ENCODE measurements at regions not wholly inside any gene's neighbourhood (a gene's known extent, or its start where the extent isn't known, plus 50 kb on each side); places are given as distances from the start of the nearest gene placed in this dataset.
A peak's percentile ranks its signal among the peaks of the same experiment; 100 is the strongest.
"Not testable (repeated sequence)": the region's sequence is repeated elsewhere in the genome, so short reads cannot be mapped to it uniquely, and the experiment has no call there.

DNA sequence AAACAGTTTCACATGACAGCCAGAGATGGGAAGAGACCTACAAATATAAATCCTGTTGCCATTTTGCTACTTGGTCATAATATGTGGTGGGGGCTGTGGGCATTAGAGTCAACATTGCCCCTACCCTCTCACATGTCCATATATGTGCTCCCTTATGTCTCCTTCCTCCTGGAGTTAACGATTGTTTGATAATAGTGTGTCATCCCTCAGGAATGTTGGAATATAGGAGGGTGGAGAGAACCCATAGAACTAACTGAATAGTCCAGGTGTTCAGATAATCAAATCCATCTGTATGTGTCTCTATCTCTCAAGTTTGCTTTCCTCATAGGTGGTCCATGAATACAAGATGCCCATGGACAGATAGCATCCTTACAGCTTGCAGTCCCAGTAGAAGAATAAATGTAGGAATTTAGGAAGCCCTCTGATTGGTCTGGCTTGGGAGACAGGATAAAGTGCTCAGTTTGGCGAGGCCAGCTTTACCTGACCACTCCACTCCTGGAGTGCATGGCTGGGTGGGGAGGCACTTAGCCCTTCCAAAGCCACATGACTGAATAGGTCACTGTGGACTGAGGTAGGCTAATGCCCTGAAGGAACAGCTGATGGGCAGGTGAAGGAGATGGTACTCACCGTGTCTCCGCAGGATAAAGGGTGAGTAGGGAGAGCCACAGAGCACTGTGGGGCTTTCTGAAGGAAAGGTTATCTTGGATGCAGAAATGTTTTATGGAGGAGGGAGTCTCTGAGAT, 166.9 kb downstream of the CDCA7 start:
- Mint-ChIP-seq H3K27me3 (ENCODE audit: unreplicated experiment) (no peaks in the 10 kb centered on the region), H3K9me3 (ENCODE audit: unreplicated experiment) (no peaks in the 10 kb centered on the region), H3K4me3 (ENCODE audit: unreplicated experiment) (no peak overlapping the region), H3K4me1 (ENCODE audit: unreplicated experiment) (no peaks in the 10 kb centered on the region), H3K36me3 (ENCODE audit: low read depth, unreplicated experiment) (no peaks in the 10 kb centered on the region), H3K27ac (ENCODE audit: unreplicated experiment) (no peak overlapping the region)
- TF ChIP-seq, protein P1, sequence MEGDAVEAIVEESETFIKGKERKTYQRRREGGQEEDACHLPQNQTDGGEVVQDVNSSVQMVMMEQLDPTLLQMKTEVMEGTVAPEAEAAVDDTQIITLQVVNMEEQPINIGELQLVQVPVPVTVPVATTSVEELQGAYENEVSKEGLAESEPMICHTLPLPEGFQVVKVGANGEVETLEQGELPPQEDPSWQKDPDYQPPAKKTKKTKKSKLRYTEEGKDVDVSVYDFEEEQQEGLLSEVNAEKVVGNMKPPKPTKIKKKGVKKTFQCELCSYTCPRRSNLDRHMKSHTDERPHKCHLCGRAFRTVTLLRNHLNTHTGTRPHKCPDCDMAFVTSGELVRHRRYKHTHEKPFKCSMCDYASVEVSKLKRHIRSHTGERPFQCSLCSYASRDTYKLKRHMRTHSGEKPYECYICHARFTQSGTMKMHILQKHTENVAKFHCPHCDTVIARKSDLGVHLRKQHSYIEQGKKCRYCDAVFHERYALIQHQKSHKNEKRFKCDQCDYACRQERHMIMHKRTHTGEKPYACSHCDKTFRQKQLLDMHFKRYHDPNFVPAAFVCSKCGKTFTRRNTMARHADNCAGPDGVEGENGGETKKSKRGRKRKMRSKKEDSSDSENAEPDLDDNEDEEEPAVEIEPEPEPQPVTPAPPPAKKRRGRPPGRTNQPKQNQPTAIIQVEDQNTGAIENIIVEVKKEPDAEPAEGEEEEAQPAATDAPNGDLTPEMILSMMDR (IDR thresholded peaks at IDR 0.05; ENCODE audit: unreplicated experiment), result no peak
- no peak for DNase-seq (ENCODE audit: low spot score)

DNA sequence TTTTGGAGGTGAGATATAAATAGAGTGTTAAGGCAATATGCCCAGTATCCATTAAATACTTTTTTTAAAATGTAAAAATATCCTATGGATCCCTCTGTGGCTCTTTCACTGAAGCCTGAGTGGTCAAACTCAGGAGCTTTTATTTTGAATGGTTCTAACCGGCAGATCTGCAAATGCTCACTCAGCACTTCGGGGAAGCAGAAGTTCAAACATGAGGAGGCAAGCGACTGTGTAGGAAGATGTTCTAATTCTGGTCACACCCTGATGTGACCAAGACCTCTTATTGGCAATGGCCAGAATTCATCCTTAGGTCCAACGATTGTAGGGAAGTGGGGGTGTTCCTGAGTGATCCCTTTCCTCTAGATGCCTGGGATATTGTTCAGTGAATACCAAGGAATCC, 168.8 kb downstream of the CDCA7 start:
- Mint-ChIP-seq H3K27me3 (ENCODE audit: unreplicated experiment) (no peaks in the 10 kb centered on the region), H3K27ac (ENCODE audit: unreplicated experiment) (no peak overlapping the region), H3K4me1 (ENCODE audit: unreplicated experiment) (no peaks in the 10 kb centered on the region), H3K9me3 (ENCODE audit: unreplicated experiment) (no peaks in the 10 kb centered on the region), H3K4me3 (ENCODE audit: unreplicated experiment) (no peak overlapping the region), H3K36me3 (ENCODE audit: low read depth, unreplicated experiment) (no peaks in the 10 kb centered on the region)
- DNase-seq (ENCODE audit: low spot score), result no peak
- TF ChIP-seq, protein P1 (IDR thresholded peaks at IDR 0.05; ENCODE audit: unreplicated experiment), result no peak

DNA sequence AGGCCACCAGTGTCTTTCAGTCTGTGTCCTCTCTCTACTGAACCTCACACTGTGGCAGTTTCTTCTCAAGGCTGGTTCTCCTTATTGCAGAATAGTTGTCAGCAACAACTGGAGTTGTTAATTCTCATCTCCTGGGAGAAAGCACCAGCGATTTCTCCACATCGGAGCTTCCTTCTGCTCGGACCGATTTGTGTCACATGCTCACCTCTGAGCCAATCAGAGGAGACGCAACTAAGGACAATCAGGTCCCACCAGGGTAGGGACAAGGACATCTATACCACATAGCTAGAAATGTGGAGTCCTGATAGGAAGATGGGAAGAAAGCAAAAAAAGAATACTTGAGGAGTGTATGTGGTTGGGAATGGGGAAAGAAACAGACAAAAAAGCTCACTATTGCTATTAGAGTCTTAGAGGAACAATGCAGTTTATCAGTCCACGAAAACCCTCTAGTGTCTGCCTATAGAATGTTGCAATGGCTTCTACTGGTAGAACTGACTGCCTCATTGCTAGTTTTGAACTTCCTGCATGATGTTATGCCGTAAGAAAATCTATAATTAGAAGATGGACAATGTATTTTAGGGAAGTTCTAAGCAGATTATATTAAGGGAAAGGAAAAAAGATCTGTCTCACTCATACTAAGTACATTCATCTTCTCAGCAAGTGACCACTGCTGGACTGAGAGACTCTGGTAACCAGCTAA, 169.7 kb downstream of the CDCA7 start:
- no peak overlapping the region for H3K27ac Mint-ChIP-seq (ENCODE audit: unreplicated experiment)
- no peaks in the 10 kb centered on the region for H3K36me3 Mint-ChIP-seq (ENCODE audit: low read depth, unreplicated experiment)
- no peaks in the 10 kb centered on the region for H3K4me1 Mint-ChIP-seq (ENCODE audit: unreplicated experiment)
- H3K9me3 Mint-ChIP-seq (ENCODE audit: unreplicated experiment), result no peaks in the 10 kb centered on the region
- TF ChIP-seq, protein P1 (IDR thresholded peaks at IDR 0.05; ENCODE audit: unreplicated experiment), result no peak
- DNase-seq (ENCODE audit: low spot score), result no peak
- no peak overlapping the region for H3K4me3 Mint-ChIP-seq (ENCODE audit: unreplicated experiment)
- H3K27me3 Mint-ChIP-seq (ENCODE audit: unreplicated experiment), result no peaks in the 10 kb centered on the region

DNA sequence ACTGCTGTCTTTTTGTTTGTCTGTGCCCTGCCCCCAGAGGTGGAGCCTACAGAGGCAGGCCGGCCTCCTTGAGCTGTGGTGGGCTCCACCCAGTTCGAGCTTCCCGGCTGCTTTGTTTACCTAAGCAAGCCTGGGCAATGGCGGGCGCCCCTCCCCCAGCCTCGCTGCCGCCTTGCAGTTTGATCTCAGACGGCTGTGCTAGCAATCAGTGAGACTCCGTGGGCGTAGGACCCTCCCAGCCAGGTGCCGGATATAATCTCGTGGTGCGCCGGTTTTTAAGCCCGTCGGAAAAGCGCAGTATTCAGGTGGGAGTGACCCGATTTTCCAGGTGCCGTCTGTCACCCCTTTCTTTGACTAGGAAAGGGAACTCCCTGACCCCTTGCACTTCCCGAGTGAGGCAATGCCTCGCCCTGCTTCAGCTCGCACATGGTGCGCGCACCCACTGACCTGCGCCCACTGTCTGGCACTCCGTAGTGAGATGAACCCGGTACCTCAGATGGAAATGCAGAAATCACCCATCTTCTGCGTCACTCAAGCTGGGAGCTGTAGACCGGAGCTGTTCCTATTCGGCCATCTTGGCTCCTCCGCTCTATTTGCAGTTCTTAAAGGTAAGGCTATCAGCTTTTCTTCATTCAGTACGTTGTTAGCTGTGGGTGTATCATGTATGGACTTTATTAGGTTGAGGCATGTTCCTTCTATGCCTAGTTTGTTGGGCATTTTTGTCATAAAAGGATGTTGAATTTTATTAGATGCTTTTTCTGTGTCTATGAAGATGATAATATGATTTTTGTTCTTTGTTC, 178.3 kb downstream of the CDCA7 start:
- H3K36me3 Mint-ChIP-seq (ENCODE audit: low read depth, unreplicated experiment); H3K27ac Mint-ChIP-seq (ENCODE audit: unreplicated experiment); H3K27me3 Mint-ChIP-seq (ENCODE audit: unreplicated experiment); H3K9me3 Mint-ChIP-seq (ENCODE audit: unreplicated experiment); DNase-seq (ENCODE audit: low spot score); H3K4me1 Mint-ChIP-seq (ENCODE audit: unreplicated experiment): not testable (repeated sequence)
- H3K4me3 Mint-ChIP-seq (ENCODE audit: unreplicated experiment), result peak overlapping the region; percentile 13

DNA sequence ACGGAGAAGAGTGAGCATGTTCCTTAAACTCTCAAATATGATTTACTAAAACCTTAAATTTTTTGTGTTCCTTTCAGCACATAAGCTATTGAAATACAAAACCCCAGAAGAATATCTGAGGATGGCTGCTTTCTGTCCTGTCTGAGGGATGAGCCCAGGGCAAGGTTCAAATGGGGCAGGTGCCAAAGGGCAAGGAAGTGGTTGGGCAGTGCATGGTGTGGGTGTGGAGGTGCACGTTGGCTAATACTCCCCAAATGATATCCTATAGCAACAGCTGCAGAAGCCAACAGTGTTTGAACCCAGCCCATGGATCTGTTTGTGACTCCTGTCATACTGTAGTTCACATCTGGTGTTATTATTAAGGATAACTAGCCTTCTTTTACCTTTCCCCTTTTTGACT, 183.0 kb downstream of the CDCA7 start:
- H3K27me3 Mint-ChIP-seq (ENCODE audit: unreplicated experiment), result no peaks in the 10 kb centered on the region
- TF ChIP-seq, protein P1 (IDR thresholded peaks at IDR 0.05; ENCODE audit: unreplicated experiment), result no peak
- no peak for DNase-seq (ENCODE audit: low spot score)
- no peak overlapping the region for H3K4me3 Mint-ChIP-seq (ENCODE audit: unreplicated experiment)
- H3K4me1 Mint-ChIP-seq (ENCODE audit: unreplicated experiment), result no peaks in the 10 kb centered on the region
- H3K27ac Mint-ChIP-seq (ENCODE audit: unreplicated experiment), result no peak overlapping the region
- no peaks in the 10 kb centered on the region for H3K9me3 Mint-ChIP-seq (ENCODE audit: unreplicated experiment)
- H3K36me3 Mint-ChIP-seq (ENCODE audit: low read depth, unreplicated experiment), result no peaks in the 10 kb centered on the region

Measured in endothelial cell (in vitro differentiated cells).